Activated CD4-positive, alpha-beta T cell treated with anti-CD3 and anti-CD28 coated beads for 36 hours (primary cell): ENCODE measurements at regions not wholly inside any gene's neighbourhood (a gene's known extent, or its start where the extent isn't known, plus 50 kb on each side); places are given as distances from the start of the nearest gene placed in this dataset.

Source experiments
- ATAC-seq: fragments of 200-7000 bp; cut with Tn5 transposase; one replicate; pipeline ENCODE4 v1.10.0; 2021; ENCODE audit warnings: mild to moderate bottlenecking, moderate library complexity
- CTCF ChIA-PET: fragments of 350-600 bp; sonication (Branson Sonifier 250); formaldehyde crosslinking; loops from one replicate; lab custom pipeline; 2021; ENCODE audit warnings: antibody characterized with exemption; lab: Charles Lee
- POLR2A ChIA-PET: fragments of 350-600 bp; sonication (Branson Sonifier 250); formaldehyde crosslinking; loops from one replicate; lab custom pipeline; 2021; ENCODE audit warnings: antibody characterized with exemption, inconsistent platforms; lab: Charles Lee
- DNase-seq: peaks from one replicate; pipeline ENCODE4 v3.0.0-alpha.2; 2020
- H3K27ac Mint-ChIP-seq: one replicate; pipeline ENCODE4 v1.8.0; 2021; ENCODE audit warnings: mixed read lengths
- H3K27me3 Mint-ChIP-seq: one replicate; pipeline ENCODE4 v1.8.0; 2021; ENCODE audit warnings: mixed read lengths
- H3K36me3 Mint-ChIP-seq: one replicate; pipeline ENCODE4 v1.8.0; 2021; ENCODE audit warnings: low read depth, mixed read lengths
- H3K4me1 Mint-ChIP-seq: one replicate; pipeline ENCODE4 v1.8.0; 2021; ENCODE audit warnings: mixed read lengths
- H3K4me3 Mint-ChIP-seq: one replicate; pipeline ENCODE4 v1.8.0; 2021; ENCODE audit warnings: mild to moderate bottlenecking, moderate library complexity, mixed read lengths
- H3K9me3 Mint-ChIP-seq: one replicate; pipeline ENCODE4 v1.8.0; 2021; ENCODE audit warnings: low read depth, mixed read lengths
- intact Hi-C, 2 experiments: fragments of 100-400 bp; cut with DNase I in 1 of 2; cut with micrococcal nuclease in 1 of 2; formaldehyde crosslinking; loops; one replicate each; pipeline versions ENCODE4 v1.14.2 to v1.15.1; 2022 to 2024; cut with DNase I, micrococcal nuclease

- no peak for DNase-seq
- Mint-ChIP-seq H3K4me3 (no peak overlapping the region), H3K4me1 (no peaks in the 10 kb centered on the region), H3K9me3 (peaks cover 1% of the 10 kb centered on the region), H3K27me3 (peaks cover 23% of the 10 kb centered on the region), H3K36me3 (no peaks in the 10 kb centered on the region), H3K27ac (no peak overlapping the region)
- ChIA-PET CTCF (no interaction called here), POLR2A (no interaction called here)
- ATAC-seq = no peak
- intact Hi-C loops = no loop called here
Measured at GRCh38 chr2:104388296-104388695, 465.6 kb upstream of the POU3F3 start.

GRCh38 chr2:104402825-104403224 lies 451.1 kb upstream of the POU3F3 start:
- intact Hi-C loops = no loop called here
- ChIA-PET POLR2A (no interaction called here), CTCF (interaction anchor here (1.1 kb wide), 1 partner anchor 11 kb away, joined by 3 read pairs; no protein-coding TSS in a partner anchor)
- Mint-ChIP-seq H3K9me3 (no peaks in the 10 kb centered on the region), H3K4me3 (no peak overlapping the region), H3K27ac (no peak overlapping the region), H3K4me1 (no peaks in the 10 kb centered on the region), H3K27me3 (peaks cover 2% of the 10 kb centered on the region), H3K36me3 (no peaks in the 10 kb centered on the region)
- ATAC-seq (no peak), DNase-seq (no peak)

- no peak for ATAC-seq
- H3K36me3 Mint-ChIP-seq = no peaks in the 10 kb centered on the region
- no peaks in the 10 kb centered on the region for H3K4me1 Mint-ChIP-seq
- H3K9me3 Mint-ChIP-seq = no peaks in the 10 kb centered on the region
- intact Hi-C loops = no loop called here
- H3K27me3 Mint-ChIP-seq = no peaks in the 10 kb centered on the region
- no peak overlapping the region for H3K4me3 Mint-ChIP-seq
- DNase-seq = no peak
- POLR2A ChIA-PET = no interaction called here
- CTCF ChIA-PET = interaction anchor here (0.7 to 1.5 kb wide), 2 partner anchors 10 to 327 kb away, joined by 3 to 5 read pairs; no protein-coding TSS in a partner anchor
- no peak overlapping the region for H3K27ac Mint-ChIP-seq
Measured at GRCh38 chr2:104404526-104404925, 449.4 kb upstream of the POU3F3 start.

GRCh38 chr2:104405623-104406022 lies 448.3 kb upstream of the POU3F3 start:
- no peaks in the 10 kb centered on the region for H3K4me1 Mint-ChIP-seq
- no peaks in the 10 kb centered on the region for H3K27me3 Mint-ChIP-seq
- H3K36me3 Mint-ChIP-seq = no peaks in the 10 kb centered on the region
- no peak for ATAC-seq
- intact Hi-C loops = no loop called here
- H3K4me3 Mint-ChIP-seq = no peak overlapping the region
- ChIA-PET POLR2A (no interaction called here), CTCF (interaction anchor here (1.5 kb wide), 1 partner anchor 9 kb away, joined by 5 read pairs; no protein-coding TSS in a partner anchor)
- no peaks in the 10 kb centered on the region for H3K9me3 Mint-ChIP-seq
- no peak overlapping the region for H3K27ac Mint-ChIP-seq
- DNase-seq = no peak

- ChIA-PET POLR2A (no interaction called here), CTCF (no interaction called here)
- no peak overlapping the region for H3K4me3 Mint-ChIP-seq
- H3K9me3 Mint-ChIP-seq = no peaks in the 10 kb centered on the region
- no peak for DNase-seq
- intact Hi-C loops = no loop called here
- no peak overlapping the region for H3K27ac Mint-ChIP-seq
- no peaks in the 10 kb centered on the region for H3K27me3 Mint-ChIP-seq
- ATAC-seq = no peak
- H3K4me1 Mint-ChIP-seq = no peaks in the 10 kb centered on the region
- H3K36me3 Mint-ChIP-seq = no peaks in the 10 kb centered on the region
Measured at GRCh38 chr2:104406261-104406726, 447.6 kb upstream of the POU3F3 start.

- CTCF ChIA-PET = no interaction called here
- Mint-ChIP-seq H3K36me3 (no peaks in the 10 kb centered on the region), H3K27me3 (no peaks in the 10 kb centered on the region)
Measured at GRCh38 chr2:104407641-104408040, 446.3 kb upstream of the POU3F3 start.

GRCh38 chr2:104408266-104408665 lies 445.6 kb upstream of the POU3F3 start:
- DNase-seq = no peak
- Mint-ChIP-seq H3K27ac (no peak overlapping the region), H3K4me1 (no peaks in the 10 kb centered on the region), H3K36me3 (no peaks in the 10 kb centered on the region), H3K4me3 (no peak overlapping the region), H3K9me3 (no peaks in the 10 kb centered on the region), H3K27me3 (no peaks in the 10 kb centered on the region)
- intact Hi-C loops = no loop called here
- POLR2A ChIA-PET = no interaction called here
- ATAC-seq = no peak
- CTCF ChIA-PET = interaction anchor here (0.8 kb wide), 1 partner anchor 344 kb away, joined by 3 read pairs; no protein-coding TSS in a partner anchor

More at GRCh38 chr2:104407641-104408040, 446.3 kb upstream of the POU3F3 start:
- POLR2A ChIA-PET = no interaction called here
- no peak for ATAC-seq
- Mint-ChIP-seq H3K9me3 (no peaks in the 10 kb centered on the region), H3K4me1 (no peaks in the 10 kb centered on the region), H3K4me3 (no peak overlapping the region), H3K27ac (no peak overlapping the region)
- intact Hi-C loops = no loop called here
- DNase-seq = no peak

GRCh38 chr2:104410136-104410535 lies 443.8 kb upstream of the POU3F3 start:
- no peak for ATAC-seq
- intact Hi-C loops = no loop called here
- H3K9me3 Mint-ChIP-seq = no peaks in the 10 kb centered on the region

GRCh38 chr2:104412384-104412783 lies 441.5 kb upstream of the POU3F3 start:
- Mint-ChIP-seq H3K4me1 (no peaks in the 10 kb centered on the region), H3K27me3 (peaks cover 15% of the 10 kb centered on the region), H3K36me3 (no peaks in the 10 kb centered on the region), H3K9me3 (no peaks in the 10 kb centered on the region), H3K27ac (no peak overlapping the region), H3K4me3 (no peak overlapping the region)
- DNase-seq (peak; percentile 58), ATAC-seq (no peak)
- intact Hi-C loops = loop anchor here in 1 of 2 experiments (2.0 kb wide), 1 partner anchor 1252 kb away; no protein-coding TSS in a partner anchor
- ChIA-PET POLR2A (no interaction called here), CTCF (no interaction called here)

More at GRCh38 chr2:104410136-104410535, 443.8 kb upstream of the POU3F3 start:
- H3K27me3 Mint-ChIP-seq = peaks cover 12% of the 10 kb centered on the region
- no peak overlapping the region for H3K27ac Mint-ChIP-seq
- no peaks in the 10 kb centered on the region for H3K36me3 Mint-ChIP-seq
- H3K4me3 Mint-ChIP-seq = no peak overlapping the region
- POLR2A ChIA-PET = no interaction called here
- no peaks in the 10 kb centered on the region for H3K4me1 Mint-ChIP-seq
- CTCF ChIA-PET = no interaction called here
- DNase-seq = no peak

GRCh38 chr2:104413890-104414289 lies 440.0 kb upstream of the POU3F3 start:
- ChIA-PET CTCF (interaction anchor here (2.1 kb wide), 1 partner anchor 9 kb away, joined by 5 read pairs; no protein-coding TSS in a partner anchor), POLR2A (no interaction called here)
- no peak for DNase-seq
- peaks cover 15% of the 10 kb centered on the region for H3K27me3 Mint-ChIP-seq
- intact Hi-C loops = loop anchor here in 1 of 2 experiments (2.0 kb wide), 1 partner anchor 1253 kb away; no protein-coding TSS in a partner anchor
- H3K27ac Mint-ChIP-seq = no peak overlapping the region
- H3K4me1 Mint-ChIP-seq = no peaks in the 10 kb centered on the region
- no peaks in the 10 kb centered on the region for H3K9me3 Mint-ChIP-seq
- no peak for ATAC-seq
- no peak overlapping the region for H3K4me3 Mint-ChIP-seq
- no peaks in the 10 kb centered on the region for H3K36me3 Mint-ChIP-seq

- no peaks in the 10 kb centered on the region for H3K4me1 Mint-ChIP-seq
- H3K36me3 Mint-ChIP-seq = no peaks in the 10 kb centered on the region
- peaks cover 15% of the 10 kb centered on the region for H3K27me3 Mint-ChIP-seq
- no peaks in the 10 kb centered on the region for H3K9me3 Mint-ChIP-seq
- H3K27ac Mint-ChIP-seq = no peak overlapping the region
- intact Hi-C loops = no loop called here
- ChIA-PET CTCF (interaction anchor here (1.1 to 2.1 kb wide), 2 partner anchors 10 to 21 kb away, joined by 3 to 5 read pairs; no protein-coding TSS in a partner anchor), POLR2A (no interaction called here)
- ATAC-seq (no peak), DNase-seq (no peak)
- H3K4me3 Mint-ChIP-seq = no peak overlapping the region
Measured at GRCh38 chr2:104415284-104415683, 438.6 kb upstream of the POU3F3 start.

- H3K4me1 Mint-ChIP-seq = no peaks in the 10 kb centered on the region
- no peaks in the 10 kb centered on the region for H3K9me3 Mint-ChIP-seq
- H3K27ac Mint-ChIP-seq = no peak overlapping the region
- CTCF ChIA-PET = no interaction called here
- no peak for ATAC-seq
- intact Hi-C loops = no loop called here
- DNase-seq = no peak
- H3K36me3 Mint-ChIP-seq = no peaks in the 10 kb centered on the region
- no peak overlapping the region for H3K4me3 Mint-ChIP-seq
- peaks cover 15% of the 10 kb centered on the region for H3K27me3 Mint-ChIP-seq
- POLR2A ChIA-PET = no interaction called here
Measured at GRCh38 chr2:104416339-104417000, 437.4 kb upstream of the POU3F3 start.
